Activated CD8-positive, alpha-beta memory T cell treated with anti-CD3 and anti-CD28 coated beads for 36 hours (primary cell): ENCODE measurements at regions not wholly inside any gene's neighbourhood (a gene's known extent, or its start where the extent isn't known, plus 50 kb on each side); places are given as distances from the start of the nearest gene placed in this dataset.

Experiments
- CTCF ChIA-PET: fragments of 350-600 bp; sonication (Branson Sonifier 250); formaldehyde crosslinking; loops from one replicate; lab custom pipeline; 2021; ENCODE audit warnings: antibody characterized with exemption; lab: Charles Lee
- POLR2A ChIA-PET: fragments of 350-600 bp; sonication (Branson Sonifier 250); formaldehyde crosslinking; loops from one replicate; lab custom pipeline; 2021; ENCODE audit warnings: antibody characterized with exemption; lab: Charles Lee

- ChIA-PET POLR2A (no interaction called here), CTCF (no interaction called here)
Measured at GRCh38 chr13:106385654-106386053, 149.8 kb downstream of the EFNB2 start.

DNA sequence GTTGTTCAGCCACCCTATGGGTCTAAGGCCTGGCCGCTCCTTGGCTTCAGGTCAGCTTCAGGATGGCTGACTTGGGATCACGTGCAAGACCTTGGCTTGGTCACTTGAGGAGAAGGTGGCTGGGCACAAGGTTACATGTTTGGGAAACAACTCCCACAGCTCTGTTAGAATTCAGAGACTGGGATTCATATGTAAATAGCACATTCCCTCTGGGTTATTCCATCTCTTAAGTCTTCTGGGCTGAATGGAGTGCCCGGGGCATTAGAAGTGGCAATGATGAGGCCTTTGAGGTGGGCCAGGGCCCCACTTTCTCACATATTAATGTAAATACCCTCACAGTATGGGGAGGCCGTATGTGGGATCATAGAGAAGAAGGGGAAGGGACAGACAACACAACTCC, 150.9 kb downstream of the EFNB2 start:
- ChIA-PET CTCF (no interaction called here), POLR2A (no interaction called here)

GRCh38 chr13:106383791-106384190, 151.7 kb downstream of the EFNB2 start:
- CTCF ChIA-PET, result no interaction called here
- POLR2A ChIA-PET, result no interaction called here

DNA sequence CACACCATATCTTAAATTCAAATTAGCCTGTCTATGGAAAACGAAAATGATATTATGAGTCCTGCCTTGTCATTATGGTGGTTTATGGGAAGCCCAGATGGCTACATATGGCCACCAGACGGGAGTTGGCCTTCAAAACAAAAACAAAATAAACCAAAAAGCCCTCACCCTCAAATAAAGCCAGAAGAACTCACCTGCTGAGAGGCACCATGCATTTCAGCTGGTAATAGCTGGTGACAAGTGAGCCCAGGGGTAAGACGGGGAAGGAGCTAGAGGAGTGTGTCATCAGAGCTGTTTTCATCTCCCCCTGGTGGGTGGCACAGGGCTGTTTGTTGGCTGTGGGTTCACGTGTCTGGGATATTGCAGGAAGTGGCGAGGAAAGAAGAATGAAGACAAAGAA, 152.9 kb downstream of the EFNB2 start:
- POLR2A ChIA-PET, result no interaction called here
- CTCF ChIA-PET, result no interaction called here

DNA sequence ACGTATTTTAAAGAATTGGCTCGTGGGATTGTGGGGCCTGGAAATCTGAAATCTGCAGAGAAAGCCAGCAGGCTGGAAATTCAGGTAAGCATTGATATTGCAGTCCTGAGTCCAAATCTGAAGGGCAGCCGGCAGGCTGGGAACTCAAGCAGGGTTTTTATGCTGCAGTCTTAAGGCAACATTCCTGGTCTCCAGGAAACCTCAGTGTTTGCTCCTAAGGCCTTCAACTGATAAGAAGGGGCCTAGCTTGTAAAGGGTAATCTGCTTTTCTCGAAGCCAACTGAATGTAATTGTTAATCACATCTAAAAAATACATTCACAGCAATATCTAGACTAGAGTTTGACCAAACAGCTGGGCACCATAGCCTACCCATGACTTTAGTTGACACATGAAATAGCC, 154.4 kb downstream of the EFNB2 start:
- ChIA-PET CTCF (no interaction called here), POLR2A (no interaction called here)

DNA sequence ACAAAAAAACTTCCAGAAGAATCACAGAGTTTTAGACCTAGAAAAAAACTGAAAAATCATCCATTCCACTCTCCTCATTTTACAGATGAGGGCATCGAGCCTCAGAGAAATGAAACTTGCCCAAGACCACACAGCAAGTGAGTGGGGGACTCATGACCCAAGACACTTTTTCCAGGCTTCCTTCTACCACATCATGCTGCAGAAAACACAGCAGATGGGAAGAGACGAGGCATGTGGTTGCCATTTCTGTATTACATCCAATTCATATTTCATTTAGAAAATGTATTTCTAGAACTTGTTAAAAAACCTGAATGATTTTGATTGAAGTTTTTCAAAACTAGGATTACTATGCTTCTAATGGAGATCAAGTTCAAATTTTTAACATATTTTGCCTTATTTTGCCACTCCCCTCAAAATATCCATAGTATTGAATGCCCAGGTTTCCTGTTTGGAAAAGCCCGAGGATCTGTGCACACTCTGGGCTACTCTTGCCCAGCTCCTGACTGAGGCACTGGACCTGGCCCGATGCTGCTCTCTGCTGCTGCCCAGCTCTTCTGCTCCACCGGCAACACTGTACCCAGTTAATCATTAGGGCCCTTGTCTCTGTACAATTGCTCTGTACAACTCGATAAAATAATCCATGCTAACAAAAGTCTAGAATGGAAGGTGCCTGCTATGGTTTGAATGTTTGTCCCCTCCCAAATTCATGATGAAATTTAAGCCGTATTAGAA, 157.4 kb downstream of the EFNB2 start:
- CTCF ChIA-PET, result no interaction called here
- POLR2A ChIA-PET, result no interaction called here

- POLR2A ChIA-PET, result no interaction called here
- CTCF ChIA-PET, result no interaction called here
Measured at GRCh38 chr13:106377341-106377740, 158.1 kb downstream of the EFNB2 start.

- POLR2A ChIA-PET, result no interaction called here
- CTCF ChIA-PET, result no interaction called here
Measured at GRCh38 chr13:106376401-106377112, 158.9 kb downstream of the EFNB2 start.

GRCh38 chr13:106375085-106375484, 160.4 kb downstream of the EFNB2 start:
- CTCF ChIA-PET, result no interaction called here

DNA sequence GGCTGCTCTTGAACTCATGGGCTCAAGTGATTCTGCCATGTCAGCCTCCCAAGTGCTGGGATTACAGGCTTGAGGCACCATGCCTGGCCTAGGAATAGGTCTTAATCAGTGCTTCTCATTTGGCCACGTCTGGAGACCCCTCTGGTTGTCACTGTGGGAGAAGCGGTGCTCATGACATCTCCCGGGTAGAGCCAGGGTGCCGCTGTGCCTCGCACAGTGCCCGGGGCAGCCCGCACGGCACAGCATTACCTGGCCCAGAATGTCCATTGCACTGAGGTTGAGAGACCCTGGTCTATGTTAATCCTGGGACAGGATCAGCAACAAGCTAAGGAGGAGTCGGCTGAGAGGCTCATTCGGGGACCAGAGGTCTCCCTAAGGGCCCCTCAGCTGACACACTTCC, 160.8 kb downstream of the EFNB2 start:
- ChIA-PET CTCF (no interaction called here), POLR2A (no interaction called here)

More at GRCh38 chr13:106375085-106375484, 160.4 kb downstream of the EFNB2 start:
- POLR2A ChIA-PET, result no interaction called here

- ChIA-PET CTCF (no interaction called here), POLR2A (no interaction called here)
Measured at GRCh38 chr13:106373989-106374572, 161.4 kb downstream of the EFNB2 start.

GRCh38 chr13:106373304-106373988, 162.0 kb downstream of the EFNB2 start:
- ChIA-PET POLR2A (no interaction called here), CTCF (no interaction called here)

DNA sequence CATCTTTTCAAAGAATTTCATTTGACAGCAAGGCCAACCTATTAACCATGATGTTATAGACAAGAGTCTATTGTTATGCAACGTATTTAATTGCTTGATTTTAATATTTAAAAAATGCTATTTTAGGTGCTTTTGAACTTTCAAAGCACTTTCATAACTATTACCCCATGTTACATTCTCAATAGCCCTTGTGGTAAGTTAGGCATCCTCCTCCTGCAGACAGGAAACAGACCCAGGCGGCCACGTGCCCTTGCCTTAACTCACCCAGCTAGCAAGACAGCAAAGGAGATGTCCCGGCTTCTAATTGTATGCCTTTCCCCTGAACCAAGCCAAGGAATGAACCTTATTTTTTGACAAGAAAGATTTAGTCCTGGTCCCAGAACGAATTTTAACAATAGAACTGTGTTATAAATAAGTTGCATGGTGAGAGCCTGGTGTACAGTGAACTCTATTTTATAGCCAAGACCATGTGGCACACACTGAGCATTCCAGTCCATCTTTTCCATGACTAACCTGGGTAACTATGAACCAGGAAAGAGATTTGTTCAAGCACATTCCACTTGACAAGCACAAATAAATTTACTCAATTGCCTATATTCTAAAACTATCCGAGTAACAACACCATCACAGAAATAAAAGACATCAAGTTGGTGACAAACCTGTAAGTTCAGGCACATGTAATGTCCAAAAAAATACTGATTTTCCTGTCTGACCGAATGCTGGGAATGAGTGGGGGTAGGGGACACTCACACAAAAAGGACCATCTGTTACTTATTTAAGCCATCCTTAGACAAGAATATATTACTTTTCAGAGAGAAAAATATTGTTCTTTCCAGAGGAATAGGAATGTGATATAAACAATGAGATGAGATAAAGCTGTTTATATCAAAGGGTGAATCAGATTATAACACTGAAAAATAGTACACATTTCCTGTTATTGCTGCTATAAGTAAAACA, 163.0 kb downstream of the EFNB2 start:
- POLR2A ChIA-PET, result no interaction called here
- CTCF ChIA-PET, result no interaction called here

DNA sequence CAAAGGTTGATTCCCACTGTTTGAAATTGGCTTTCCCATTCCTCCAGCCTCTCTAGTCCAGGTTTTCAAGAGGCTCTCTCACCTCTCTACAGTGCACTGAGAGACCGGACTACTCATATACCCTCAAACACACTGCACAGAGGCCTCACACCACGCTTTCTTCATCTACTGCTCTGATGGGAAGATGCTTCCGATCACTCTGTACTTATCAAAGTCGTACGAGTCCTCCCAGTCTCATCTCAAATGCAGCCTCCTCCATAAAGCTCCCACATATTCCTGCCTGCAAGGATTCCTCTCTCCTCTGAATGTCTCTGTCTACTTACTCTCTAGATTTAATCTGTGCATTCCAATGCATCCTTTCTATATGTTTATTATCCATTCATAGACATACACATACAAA, 164.4 kb downstream of the EFNB2 start:
- POLR2A ChIA-PET, result no interaction called here
- CTCF ChIA-PET, result no interaction called here

DNA sequence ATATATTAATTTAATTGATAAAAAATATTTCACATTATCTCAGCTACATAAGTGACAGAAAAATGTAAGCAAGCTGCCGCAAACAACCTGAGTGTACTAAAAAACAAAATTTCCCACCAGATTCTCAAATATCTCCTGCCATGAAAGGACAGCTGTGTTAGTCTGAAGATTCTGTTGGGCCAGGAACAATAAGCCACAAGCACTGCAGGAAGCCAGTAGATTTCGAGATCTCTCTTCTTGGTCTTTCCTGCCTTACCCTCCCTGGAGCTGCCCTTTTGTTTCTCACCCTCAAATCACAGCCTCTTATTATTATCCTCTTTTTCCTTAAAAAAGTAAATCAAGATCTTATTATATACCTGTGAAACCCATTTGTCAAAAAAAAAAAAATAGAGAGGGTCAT, 165.6 kb downstream of the EFNB2 start:
- CTCF ChIA-PET, result no interaction called here

GRCh38 chr13:106369091-106369490, 166.4 kb downstream of the EFNB2 start:
- ChIA-PET CTCF (no interaction called here), POLR2A (no interaction called here)

More for the DNA sequence above, 165.6 kb downstream of the EFNB2 start:
- POLR2A ChIA-PET, result no interaction called here

DNA sequence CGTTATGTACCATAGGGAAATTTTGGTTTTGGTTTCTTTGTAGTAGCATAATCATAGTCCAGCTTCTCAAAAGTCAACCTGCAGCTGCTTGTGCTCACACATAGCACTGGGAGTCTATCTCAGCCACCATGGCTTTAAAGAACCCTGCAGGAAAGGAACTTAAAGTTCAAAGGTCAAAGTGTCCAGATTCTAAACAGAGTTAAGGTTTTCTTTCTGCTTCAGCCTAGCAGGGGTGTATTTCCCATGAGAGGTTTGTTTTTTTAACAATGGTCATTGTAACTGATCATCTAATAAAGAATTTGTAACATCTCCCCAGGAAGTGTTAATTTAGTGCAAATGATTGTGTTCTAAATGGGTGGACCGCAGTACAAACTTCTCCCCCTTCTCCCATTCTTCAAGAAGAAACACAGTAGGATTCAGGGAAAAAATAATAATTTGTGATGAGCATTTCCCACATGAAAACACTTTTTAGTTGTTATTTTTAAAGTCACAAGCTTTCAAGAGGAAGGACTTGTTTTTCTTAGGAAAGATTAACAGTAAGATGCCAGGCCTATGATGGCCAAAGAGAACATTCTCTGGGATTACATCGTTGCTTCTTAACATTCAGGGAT, 168.0 kb downstream of the EFNB2 start:
- ChIA-PET POLR2A (no interaction called here), CTCF (no interaction called here)

DNA sequence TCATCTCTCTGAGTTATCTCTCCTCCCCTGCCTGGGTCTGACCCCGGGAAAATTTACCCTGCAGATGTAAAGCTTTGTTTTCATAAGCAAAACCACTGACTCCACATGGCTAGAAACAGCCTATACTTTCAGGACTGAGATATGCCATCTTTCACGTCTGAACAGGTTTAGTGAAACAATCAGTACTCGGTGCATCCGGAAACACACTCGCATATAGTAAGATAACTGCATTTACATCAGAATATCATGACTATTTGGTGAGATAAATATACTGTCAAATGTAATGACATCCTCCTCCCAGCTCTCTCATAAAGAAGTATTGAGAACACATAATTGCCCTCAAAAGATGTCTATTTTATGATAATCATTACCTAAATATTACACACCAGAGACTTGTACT, 172.8 kb downstream of the EFNB2 start:
- ChIA-PET POLR2A (no interaction called here), CTCF (no interaction called here)

DNA sequence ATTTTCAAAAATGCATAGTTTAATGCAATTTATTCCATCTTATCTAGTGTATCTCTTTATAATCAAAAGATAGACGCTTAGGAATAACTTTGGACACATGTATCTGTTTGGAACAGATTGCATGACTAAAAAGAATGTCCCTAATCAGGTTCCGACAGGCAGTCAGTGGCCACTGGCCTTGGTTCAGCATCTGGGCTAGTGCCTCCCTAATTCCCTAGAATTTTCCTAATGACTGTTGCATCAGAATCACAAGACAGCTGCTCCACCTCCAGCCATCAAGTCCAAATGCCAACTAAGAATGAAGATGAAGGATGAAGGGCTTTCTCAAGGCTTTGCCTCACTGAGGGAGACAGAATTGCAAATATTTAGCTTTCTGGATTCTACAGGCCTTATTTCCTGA, 173.8 kb downstream of the EFNB2 start:
- POLR2A ChIA-PET, result no interaction called here
- CTCF ChIA-PET, result no interaction called here
